HCT116 (cell line): ENCODE measurements at regions not wholly inside any gene's neighbourhood (a gene's known extent, or its start where the extent isn't known, plus 50 kb on each side); places are given as distances from the start of the nearest gene placed in this dataset.

Experiments
- ATAC-seq: fragments of 200-7000 bp; cut with Tn5 transposase; 2 replicates; pipeline ENCODE4 v1.9.1; 2020; ENCODE audit warnings: mild to moderate bottlenecking, moderate library complexity
- BruUV-seq: library from RNA; stranded (reverse); fragments of 400-500 nt; replicated peaks from 2 replicates; lab custom pipeline; 2021; lab: Mats Ljungman, UMichigan
- CTCF ChIA-PET: fragments of 300-600 bp; sonication (Branson Sonifier 250); formaldehyde crosslinking; loops from one replicate; lab custom pipeline; 2021; ENCODE audit warnings: antibody characterized with exemption; lab: Charles Lee
- POLR2A ChIA-PET: fragments of 300-600, 350-600 bp; sonication (Branson Sonifier 250); formaldehyde crosslinking; loops from one replicate; lab custom pipeline; 2021; ENCODE audit warnings: antibody characterized with exemption; lab: Charles Lee
- RAD21 ChIA-PET, 2 experiments: fragments of 300-600 bp; sonication (Branson Sonifier 250); formaldehyde crosslinking; loops; one replicate each; lab custom pipeline; 2023; ENCODE audit warnings: low total read pairs in 2 of 2; ENCODE audit not compliant: uncharacterized antibody in 2 of 2, unreplicated experiment in 2 of 2, low non-redundant PET in 1 of 2; lab: Charles Lee
- DNase-seq: peaks from one replicate; pipeline ENCODE4 v3.0.0-alpha.2; 2010; ENCODE audit warnings: low read depth, low spot score
- H2AFZ ChIP-seq: fragments of 200-600 bp; shearing (Covaris generic), sonication (generic); 2 replicates; pipeline ENCODE4 v1.6.1; 2017; ENCODE audit warnings: low read depth, mixed run types, mixed read lengths, antibody characterized with exemption, low read length; ENCODE audit not compliant: poor library complexity, severe bottlenecking
- H3K27ac ChIP-seq: 2 replicates; pipeline ENCODE4 v1.5.1; 2012; ENCODE audit warnings: low read depth, low read length
- H3K27me3 ChIP-seq: fragments of 200-600 bp; sonication (generic); 2 replicates; pipeline ENCODE4 v1.6.1; 2016; ENCODE audit warnings: mixed run types, low read length, mixed read lengths; ENCODE audit not compliant: insufficient read depth
- H3K36me3 ChIP-seq, 2 experiments: fragments of 200-500 bp in 1 of 2; fragments of 200-600 bp in 1 of 2; sonication (Bioruptor generic) in 1 of 2; sonication (generic) in 1 of 2; 2 replicates each; pipeline versions ENCODE4 v1.5.1 to v1.6.1; 2014 to 2016; ENCODE audit warnings: low read length in 2 of 2, inconsistent platforms in 1 of 2, mixed read lengths in 1 of 2, mixed run types in 1 of 2; ENCODE audit not compliant: insufficient read depth in 2 of 2, control insufficient read depth in 1 of 2
- H3K4me1 ChIP-seq, 2 experiments: fragments of 200-600 bp in 1 of 2; sonication (generic) in 1 of 2; 2 replicates each; pipeline versions ENCODE4 v1.5.1 to v1.6.1; 2012 to 2017; ENCODE audit warnings: low read length in 2 of 2, inconsistent platforms in 1 of 2, mild to moderate bottlenecking in 1 of 2, mixed read lengths in 1 of 2, mixed run types in 1 of 2, moderate library complexity in 1 of 2; ENCODE audit not compliant: insufficient read depth in 2 of 2, control insufficient read depth in 1 of 2
- H3K4me2 ChIP-seq: fragments of 200-600 bp; sonication (generic); 2 replicates; pipeline ENCODE4 v1.6.1; 2017; ENCODE audit warnings: mixed run types, low read length, mixed read lengths
- H3K4me3 ChIP-seq, 2 experiments: fragments of 200-600 bp in 1 of 2; sonication (generic) in 1 of 2; replicated peaks in 1 of 2; 2 replicates each; pipeline ENCODE4 v1.5.1; 2011 to 2016; ENCODE audit warnings: low read length in 2 of 2, control low read depth in 1 of 2, low read depth in 1 of 2, mild to moderate bottlenecking in 1 of 2, mixed read lengths in 1 of 2, mixed run types in 1 of 2
- H3K79me2 ChIP-seq: fragments of 200-600 bp; sonication (generic); 2 replicates; pipeline ENCODE4 v1.6.1; 2017; ENCODE audit warnings: mild to moderate bottlenecking, mixed run types, low read length, moderate library complexity, mixed read lengths; ENCODE audit not compliant: insufficient read depth
- H3K9ac ChIP-seq: fragments of 200-600 bp; sonication (generic); 2 replicates; pipeline ENCODE4 v1.6.1; 2016; ENCODE audit warnings: low read length, mixed read lengths
- H3K9me2 ChIP-seq: fragments of 200-600 bp; sonication (generic), shearing (Covaris generic); 2 replicates; pipeline ENCODE4 v1.6.1; 2017; ENCODE audit warnings: mixed run types, mild to moderate bottlenecking, moderate library complexity; ENCODE audit not compliant: insufficient read depth
- H3K9me3 ChIP-seq, 2 experiments: fragments of 200-500 bp in 1 of 2; fragments of 200-600 bp in 1 of 2; sonication (Bioruptor generic) in 1 of 2; sonication (generic) in 1 of 2; 2 replicates each; pipeline ENCODE4 v1.6.1; 2014 to 2017; ENCODE audit warnings: low read length in 2 of 2, mixed read lengths in 2 of 2, inconsistent platforms in 1 of 2, low read depth in 1 of 2, mild to moderate bottlenecking in 1 of 2, mixed run types in 1 of 2, moderate library complexity in 1 of 2; ENCODE audit not compliant: control insufficient read depth in 1 of 2, insufficient read depth in 1 of 2
- H4K20me1 ChIP-seq: fragments of 200-600 bp; sonication (generic), shearing (Covaris generic); 2 replicates; pipeline ENCODE4 v1.6.1; 2017; ENCODE audit warnings: mixed run types, mild to moderate bottlenecking, moderate library complexity; ENCODE audit not compliant: insufficient read depth
- CBX3 ChIP-seq: IDR thresholded peaks from 2 replicates; pipeline ENCODE4 v1.6.1; 2012; ENCODE audit warnings: low read depth
- CEBPB ChIP-seq: IDR thresholded peaks from 2 replicates; pipeline ENCODE4 v1.6.1; 2012; ENCODE audit warnings: low read depth
- ELF1 ChIP-seq: IDR thresholded peaks from 2 replicates; pipeline ENCODE4 v1.6.1; 2012; ENCODE audit warnings: low read depth, borderline replicate concordance
- EZH2 ChIP-seq: fragments of 200-600 bp; sonication (generic); IDR thresholded peaks from 2 replicates; pipeline ENCODE4 v1.6.1; 2017; ENCODE audit warnings: antibody characterized with exemption, mixed run types
- FOSL1 ChIP-seq: IDR thresholded peaks from 2 replicates; pipeline ENCODE4 v1.6.1; 2012; ENCODE audit warnings: low read depth
- JUND ChIP-seq: IDR thresholded peaks from 2 replicates; pipeline ENCODE4 v1.6.1; 2012
- POLR2A ChIP-seq: IDR thresholded peaks from 2 replicates; pipeline ENCODE4 v1.7.0; 2011; ENCODE audit warnings: borderline replicate concordance; ENCODE audit not compliant: insufficient read depth, insufficient read length; ENCODE audit errors: extremely low read depth
- POLR2AphosphoS5 ChIP-seq: IDR thresholded peaks from 2 replicates; pipeline ENCODE4 v1.6.1; 2011; ENCODE audit warnings: mild to moderate bottlenecking, low read depth, low read length, moderate library complexity
- RAD21 ChIP-seq: IDR thresholded peaks from 2 replicates; pipeline ENCODE4 v1.6.1; 2012; ENCODE audit warnings: low read depth, mild to moderate bottlenecking
- SIN3A ChIP-seq: IDR thresholded peaks from 2 replicates; pipeline ENCODE4 v1.6.1; 2012; ENCODE audit warnings: low read depth
- SP1 ChIP-seq: IDR thresholded peaks from 2 replicates; pipeline ENCODE4 v1.6.1; 2012; ENCODE audit warnings: low read depth
- SRF ChIP-seq: IDR thresholded peaks from 2 replicates; pipeline ENCODE4 v1.6.1; 2012; ENCODE audit warnings: low read depth
- YY1 ChIP-seq: IDR thresholded peaks from 2 replicates; pipeline ENCODE4 v1.6.1; 2011; ENCODE audit warnings: low read length, low read depth, moderate library complexity, mild to moderate bottlenecking; ENCODE audit not compliant: insufficient replicate concordance; ENCODE audit errors: extremely low read depth
- ZNF274 ChIP-seq: fragments of 200-500 bp; sonication (Bioruptor generic); IDR thresholded peaks from 2 replicates; pipeline ENCODE4 v1.6.1; 2014; ENCODE audit warnings: mild to moderate bottlenecking, low read depth, low read length, inconsistent platforms
- intact Hi-C: fragments of 100-400 bp; cut with micrococcal nuclease; formaldehyde crosslinking; loops from 2 replicates; pipeline ENCODE4 v1.10.0; 2022
- TF ChIP-seq, protein P1 (sequence below): IDR thresholded peaks from 2 replicates; pipeline ENCODE4 v1.6.1; 2012
- TF ChIP-seq, protein P2 (sequence below), 3 experiments: fragments of 200-600 bp in 1 of 3; sonication (generic) in 1 of 3; IDR thresholded peaks in 2 of 3; conservative IDR thresholded peaks in 1 of 3; 2 replicates each; pipeline ENCODE4 v1.5.1; 2012 to 2017; ENCODE audit warnings: low read depth in 2 of 3, low read length in 2 of 3, antibody characterized with exemption in 1 of 3, borderline replicate concordance in 1 of 3, control low read depth in 1 of 3, mild to moderate bottlenecking in 1 of 3, mixed read lengths in 1 of 3, mixed run types in 1 of 3, moderate library complexity in 1 of 3; ENCODE audit not compliant: insufficient read depth in 1 of 3
- TF ChIP-seq, protein P3 (sequence below): IDR thresholded peaks from 2 replicates; pipeline ENCODE4 v1.6.1; 2012

- H3K36me3 ChIP-seq, result no peaks in the 10 kb centered on the region
- H3K4me1 ChIP-seq, result no peaks in the 10 kb centered on the region
- RAD21 ChIA-PET, result no interaction called here
- CTCF ChIA-PET, result no interaction called here
- no peak for DNase-seq
- no peak for TF ChIP-seq POLR2AphosphoS5
- no peak for TF ChIP-seq CEBPB
- TF ChIP-seq, protein P1, sequence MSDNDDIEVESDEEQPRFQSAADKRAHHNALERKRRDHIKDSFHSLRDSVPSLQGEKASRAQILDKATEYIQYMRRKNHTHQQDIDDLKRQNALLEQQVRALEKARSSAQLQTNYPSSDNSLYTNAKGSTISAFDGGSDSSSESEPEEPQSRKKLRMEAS, result no peak
- no peak for TF ChIP-seq YY1
- TF ChIP-seq, protein P2, sequence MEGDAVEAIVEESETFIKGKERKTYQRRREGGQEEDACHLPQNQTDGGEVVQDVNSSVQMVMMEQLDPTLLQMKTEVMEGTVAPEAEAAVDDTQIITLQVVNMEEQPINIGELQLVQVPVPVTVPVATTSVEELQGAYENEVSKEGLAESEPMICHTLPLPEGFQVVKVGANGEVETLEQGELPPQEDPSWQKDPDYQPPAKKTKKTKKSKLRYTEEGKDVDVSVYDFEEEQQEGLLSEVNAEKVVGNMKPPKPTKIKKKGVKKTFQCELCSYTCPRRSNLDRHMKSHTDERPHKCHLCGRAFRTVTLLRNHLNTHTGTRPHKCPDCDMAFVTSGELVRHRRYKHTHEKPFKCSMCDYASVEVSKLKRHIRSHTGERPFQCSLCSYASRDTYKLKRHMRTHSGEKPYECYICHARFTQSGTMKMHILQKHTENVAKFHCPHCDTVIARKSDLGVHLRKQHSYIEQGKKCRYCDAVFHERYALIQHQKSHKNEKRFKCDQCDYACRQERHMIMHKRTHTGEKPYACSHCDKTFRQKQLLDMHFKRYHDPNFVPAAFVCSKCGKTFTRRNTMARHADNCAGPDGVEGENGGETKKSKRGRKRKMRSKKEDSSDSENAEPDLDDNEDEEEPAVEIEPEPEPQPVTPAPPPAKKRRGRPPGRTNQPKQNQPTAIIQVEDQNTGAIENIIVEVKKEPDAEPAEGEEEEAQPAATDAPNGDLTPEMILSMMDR (IDR thresholded peaks at IDR 0.05 in 2 of 3, conservative IDR thresholded peaks at IDR 0.05 in 1 of 3; ENCODE audit: borderline replicate concordance in 1 of 3, insufficient read depth in 1 of 3, low read depth in 2 of 3, low read length in 2 of 3), result no peak
- no peak for TF ChIP-seq ELF1
- no peak for TF ChIP-seq CBX3
- no peak for TF ChIP-seq EZH2
- TF ChIP-seq SP1, result no peak
- no peak for TF ChIP-seq RAD21
- TF ChIP-seq SRF, result no peak
- TF ChIP-seq, protein P3, sequence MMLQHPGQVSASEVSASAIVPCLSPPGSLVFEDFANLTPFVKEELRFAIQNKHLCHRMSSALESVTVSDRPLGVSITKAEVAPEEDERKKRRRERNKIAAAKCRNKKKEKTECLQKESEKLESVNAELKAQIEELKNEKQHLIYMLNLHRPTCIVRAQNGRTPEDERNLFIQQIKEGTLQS, result no peak
- no peak for TF ChIP-seq FOSL1
- TF ChIP-seq ZNF274, result no peak
- TF ChIP-seq JUND, result no peak
- no peak for TF ChIP-seq SIN3A
- TF ChIP-seq POLR2A, result no peak
- TF ChIP-seq, all 23 proteins: peak for 0
- peaks cover 3 to 15% of the 10 kb centered on the region in 2 experiments; a peak in 3 of 4 replicates for H3K9me3 ChIP-seq
- H3K27me3 ChIP-seq, result no peaks in the 10 kb centered on the region
- intact Hi-C loops, result no loop called here
- no TSS peak for BruUV-seq
- H4K20me1 ChIP-seq, result no peaks in the 10 kb centered on the region
- no peak overlapping the region for H3K4me2 ChIP-seq
- H3K9me2 ChIP-seq, result no peaks in the 10 kb centered on the region
- no peak overlapping the region for H3K27ac ChIP-seq
- H3K79me2 ChIP-seq, result no peaks in the 10 kb centered on the region
- H2AFZ ChIP-seq, result no peak overlapping the region
- H3K9ac ChIP-seq, result no peak overlapping the region
- no peak for ATAC-seq
- H3K4me3 ChIP-seq, result no peak overlapping the region
- POLR2A ChIA-PET, result no interaction called here
Measured at GRCh38 chr1:72516264-72516663, 233.9 kb upstream of the NEGR1 start.
